HG03159 (cell line): ENCODE measurements at regions not wholly inside any gene's neighbourhood (a gene's known extent, or its start where the extent isn't known, plus 50 kb on each side); places are given as distances from the start of the nearest gene placed in this dataset.
"Not testable (repeated sequence)": the region's sequence is repeated elsewhere in the genome, so short reads cannot be mapped to it uniquely, and the experiment has no call there.

Source experiments
- ATAC-seq: cut with Tn5 transposase; IDR thresholded peaks from one replicate; pipeline ENCODE4 v1.9.1; 2021; ENCODE audit warnings: mild to moderate bottlenecking, moderate library complexity; ENCODE audit not compliant: unreplicated experiment

DNA sequence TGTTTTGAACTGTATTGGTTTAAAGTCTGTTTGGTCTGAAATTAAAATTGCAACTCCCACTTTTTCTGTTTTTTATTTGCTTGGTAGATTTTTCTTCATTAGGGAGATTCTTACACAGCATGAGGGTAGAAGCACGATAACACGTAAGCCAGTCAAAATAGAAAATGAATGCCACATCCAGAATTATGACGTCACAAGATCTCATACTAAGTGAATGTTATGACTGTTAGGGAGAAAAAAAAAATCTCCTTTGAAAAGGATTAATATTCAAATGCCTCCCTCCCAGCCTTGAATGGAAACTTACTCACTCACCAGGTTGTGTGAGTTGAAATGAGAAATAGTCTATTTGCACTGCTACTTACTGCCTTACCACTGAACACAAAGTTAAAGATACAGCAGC lies 670.8 kb downstream of the TFAP2A start:
- ATAC-seq = no peak

GRCh38 chr6:9732056-9732455 lies 682.8 kb downstream of the TFAP2A start:
- ATAC-seq = no peak

- ATAC-seq = not testable (repeated sequence)
These were observed 689.1 kb downstream of the TFAP2A start for GRCh38 chr6:9725776-9726175.

DNA sequence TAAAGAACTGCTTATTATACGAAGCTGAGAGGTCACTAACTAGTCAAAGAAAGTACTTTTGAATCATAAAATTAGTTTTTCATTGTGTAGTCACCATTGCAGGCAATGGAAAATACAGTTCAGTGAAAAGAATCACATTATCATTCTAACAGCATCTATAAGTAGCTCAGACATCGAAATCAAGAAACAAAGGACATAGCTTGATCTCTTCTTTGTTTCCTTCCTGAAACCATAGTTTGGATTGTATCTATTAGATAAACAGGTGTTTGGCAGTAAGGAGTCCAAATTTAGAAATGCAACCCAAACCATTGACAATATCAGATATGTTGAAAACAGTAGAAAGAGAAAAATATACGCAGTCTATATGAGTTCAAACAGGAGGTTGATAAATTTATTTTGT lies 697.3 kb downstream of the TFAP2A start:
- no peak for ATAC-seq

DNA sequence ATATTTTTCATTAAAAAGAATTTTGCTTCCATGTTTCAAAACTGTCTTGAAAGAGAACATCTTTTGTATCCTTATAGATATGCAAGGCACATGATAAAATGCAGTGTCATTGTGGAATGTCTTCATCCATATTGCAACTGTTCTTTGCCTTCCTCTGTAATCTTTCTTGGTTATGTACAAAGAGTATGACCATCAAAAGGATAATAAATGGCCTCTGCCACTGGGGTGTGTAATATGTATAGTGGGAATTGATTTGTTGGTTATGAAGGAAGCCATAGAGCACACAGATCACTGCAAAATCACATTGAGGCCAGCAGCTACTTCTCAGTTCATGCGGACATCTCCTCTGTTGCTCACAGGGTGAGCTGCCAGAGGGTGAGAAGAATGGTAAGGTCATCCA lies 703.5 kb downstream of the TFAP2A start:
- ATAC-seq = no peak

DNA sequence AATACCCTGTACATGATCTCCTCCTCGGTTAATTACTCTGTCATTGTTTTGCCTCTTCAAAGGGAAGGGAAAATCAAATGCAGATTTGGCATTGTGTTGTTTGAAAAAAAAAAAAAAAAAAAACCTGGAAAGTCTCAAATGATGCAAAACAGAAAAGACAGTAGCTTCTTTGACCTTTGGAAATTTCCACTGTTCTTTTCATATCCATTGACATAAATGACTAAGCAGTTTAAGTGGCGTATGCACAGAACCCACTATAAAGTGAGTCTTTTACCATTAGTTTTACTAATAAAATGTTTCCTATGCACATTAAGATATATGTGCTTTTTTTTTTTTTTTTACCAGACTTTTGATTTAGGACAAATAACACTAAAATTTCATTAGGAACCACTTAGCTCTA lies 704.3 kb downstream of the TFAP2A start:
- no peak for ATAC-seq

DNA sequence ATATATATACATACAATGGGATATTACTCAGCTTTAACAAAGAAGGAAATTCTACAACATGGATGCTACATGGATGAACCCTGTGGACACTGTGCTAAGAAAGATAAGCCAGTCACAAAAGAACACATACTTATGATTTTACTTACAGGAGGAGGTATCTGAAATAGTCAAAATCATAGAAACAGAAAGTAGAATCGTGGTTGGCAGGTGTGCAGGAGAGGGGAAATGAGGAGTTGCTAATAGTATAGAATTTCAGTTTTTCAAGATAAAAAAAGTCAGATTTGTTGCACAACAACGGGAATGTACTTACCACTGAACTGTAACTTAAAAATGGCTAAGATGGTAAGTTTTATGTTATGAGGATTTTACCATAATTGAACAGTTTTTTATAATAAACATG lies 706.3 kb downstream of the TFAP2A start:
- no peak for ATAC-seq

- ATAC-seq = no peak
These were observed 709.9 kb downstream of the TFAP2A start for GRCh38 chr6:9704989-9705388.

DNA sequence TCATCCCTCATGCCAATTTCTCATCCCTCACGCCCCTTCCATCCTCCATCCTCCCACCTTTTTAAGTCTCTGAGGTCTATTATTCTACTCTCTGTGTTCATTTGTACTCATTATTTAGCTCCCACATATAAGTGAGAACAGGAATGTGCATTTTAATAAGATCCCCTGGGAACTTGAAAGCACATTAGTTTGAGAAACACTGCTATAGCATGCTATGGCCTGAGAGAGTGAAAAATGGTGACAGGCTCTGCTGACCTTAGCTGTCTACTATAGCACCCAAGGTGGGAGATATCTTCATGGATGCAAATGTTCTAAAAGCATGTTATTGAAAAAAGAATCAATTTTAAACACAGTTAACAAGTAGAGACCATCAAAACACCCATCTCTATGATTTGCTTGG lies 712.0 kb downstream of the TFAP2A start:
- no peak for ATAC-seq

DNA sequence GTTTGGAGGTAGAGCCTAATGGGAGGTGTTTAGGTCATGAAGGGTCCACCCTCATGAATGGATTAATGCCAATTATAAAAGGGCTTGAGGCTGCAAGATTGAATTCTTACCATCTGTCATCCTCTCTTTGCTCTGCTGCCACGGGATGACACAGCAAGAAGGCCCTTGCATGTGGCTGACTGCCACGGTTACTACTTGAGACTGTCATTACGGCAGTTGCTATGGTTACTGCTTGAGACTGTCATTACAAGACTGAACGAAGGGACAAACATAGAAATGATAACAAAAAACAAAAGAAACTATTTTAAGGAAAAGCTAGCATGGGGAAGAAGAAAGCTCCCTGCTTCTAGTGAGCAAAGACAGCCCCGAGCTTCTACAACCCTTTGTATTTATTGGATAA lies 715.0 kb downstream of the TFAP2A start:
- ATAC-seq = no peak

DNA sequence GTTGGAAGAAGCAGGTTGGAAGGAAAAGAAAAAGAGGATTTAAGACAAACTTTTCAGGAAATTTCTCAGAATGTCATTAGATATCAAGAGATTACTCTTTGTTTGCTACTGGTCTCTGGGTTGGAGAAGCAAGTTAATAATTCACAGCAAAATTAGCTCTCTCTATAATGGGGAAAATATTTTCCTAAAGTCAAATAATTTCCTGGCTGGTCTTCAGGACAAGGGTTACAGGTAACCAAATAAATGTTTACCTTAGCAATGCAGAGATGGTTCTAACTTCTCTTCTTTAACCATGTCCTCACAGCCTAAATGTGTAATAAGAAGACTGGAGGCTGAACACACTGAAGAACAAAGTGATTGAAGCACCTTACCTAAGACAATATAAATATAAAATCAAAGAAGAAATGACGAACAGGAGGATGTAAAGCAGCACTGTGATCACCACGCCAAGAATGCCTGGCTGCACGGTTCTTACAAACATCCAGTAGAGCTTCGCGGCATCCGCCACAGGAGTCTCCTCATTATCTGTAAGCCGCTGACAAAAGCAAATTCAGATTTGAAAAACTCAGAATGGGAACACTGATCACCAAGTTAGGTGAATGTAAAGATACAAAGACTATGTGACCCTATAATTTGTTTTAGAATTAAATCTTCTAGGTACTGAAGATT lies 717.5 kb downstream of the TFAP2A start:
- no peak for ATAC-seq

DNA sequence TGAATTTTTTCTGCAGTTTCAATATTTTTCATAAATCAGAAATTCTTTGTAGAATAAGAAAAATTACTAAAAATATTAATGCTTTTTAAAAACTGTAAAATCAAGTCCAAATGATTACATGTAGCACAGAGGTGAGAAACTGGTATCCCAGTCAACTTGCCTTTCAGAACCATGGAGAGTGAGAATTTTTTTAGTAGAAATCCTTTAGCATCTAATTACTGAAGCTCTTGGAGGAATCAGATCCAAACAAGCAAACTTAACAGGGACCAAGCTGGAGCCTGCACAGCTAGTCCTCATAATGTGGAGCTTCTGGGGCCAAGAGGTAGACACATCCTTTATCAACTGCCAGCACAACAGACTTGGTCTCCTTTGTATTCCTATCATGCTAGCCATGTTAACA lies 724.5 kb downstream of the TFAP2A start:
- no peak for ATAC-seq

DNA sequence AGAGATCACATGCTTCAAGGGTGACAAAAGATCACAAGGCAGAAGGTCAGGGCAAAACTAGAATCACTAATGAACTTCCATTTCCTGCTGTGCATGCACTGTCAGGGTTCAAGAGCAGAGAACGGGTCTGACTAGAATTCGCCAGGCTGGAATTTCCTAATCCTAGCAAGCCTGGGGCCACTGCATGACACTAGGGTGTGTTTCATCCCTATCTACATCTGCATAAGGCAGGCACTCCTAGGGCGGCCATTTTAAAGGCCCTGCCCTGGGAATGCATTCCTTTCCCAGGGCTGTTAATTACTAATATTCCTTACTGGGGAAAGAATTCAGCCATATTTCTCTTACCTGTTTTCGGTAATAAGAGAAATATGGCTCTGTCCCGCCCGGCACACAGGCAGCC lies 734.1 kb downstream of the TFAP2A start:
- not testable (repeated sequence) for ATAC-seq

DNA sequence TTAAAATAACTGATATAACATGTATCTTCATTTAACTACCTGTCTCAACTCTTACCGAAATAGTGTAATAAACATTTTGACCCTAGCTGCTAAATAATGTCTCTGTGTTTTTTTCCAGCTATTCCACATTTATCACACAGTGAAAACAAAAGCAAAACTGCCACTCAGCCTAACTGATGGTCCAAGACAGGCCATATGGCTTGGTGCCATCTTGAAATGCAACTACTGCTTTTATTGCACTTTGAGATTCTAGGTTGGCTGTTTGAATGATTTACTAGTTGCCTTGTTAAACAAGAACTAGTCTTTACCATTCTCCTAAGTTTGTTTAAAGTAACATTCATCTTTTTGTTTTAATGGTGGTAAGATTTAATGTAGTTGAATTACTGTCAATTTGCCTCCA lies 739.8 kb downstream of the TFAP2A start:
- ATAC-seq = no peak

GRCh38 chr6:9659848-9660247 lies 755.0 kb downstream of the TFAP2A start:
- no peak for ATAC-seq

- ATAC-seq = no peak
These were observed 756.9 kb downstream of the TFAP2A start for GRCh38 chr6:9657994-9658393.

GRCh38 chr6:9647599-9647998 lies 767.3 kb downstream of the TFAP2A start:
- no peak for ATAC-seq

GRCh38 chr6:9647071-9647445 lies 767.8 kb downstream of the TFAP2A start:
- no peak for ATAC-seq

- ATAC-seq = no peak
These were observed 768.4 kb downstream of the TFAP2A start for GRCh38 chr6:9646342-9647070.

DNA sequence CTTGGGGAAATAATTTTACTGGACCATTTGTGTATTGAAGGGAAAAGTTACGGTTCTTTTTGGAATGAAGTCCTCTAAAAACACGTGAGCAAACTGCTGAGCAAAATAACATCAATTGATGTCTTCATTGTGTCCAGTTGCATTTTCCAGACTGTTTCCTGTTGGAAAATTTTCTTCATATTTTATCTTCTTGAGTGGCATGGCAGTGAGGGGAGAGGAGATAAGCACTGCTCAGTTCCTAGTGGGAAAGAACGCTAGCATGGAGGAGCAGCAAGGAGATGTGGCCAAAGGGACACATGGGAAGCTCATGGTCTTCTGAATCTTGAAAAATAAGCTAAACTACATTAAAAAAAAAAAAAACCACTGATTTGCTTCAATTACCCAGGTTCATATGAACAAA lies 776.0 kb downstream of the TFAP2A start:
- no peak for ATAC-seq

GRCh38 chr6:9634776-9635175 lies 780.1 kb downstream of the TFAP2A start:
- ATAC-seq = no peak

- ATAC-seq = no peak
These were observed 782.8 kb downstream of the TFAP2A start for GRCh38 chr6:9632026-9632425.

- no peak for ATAC-seq
These were observed 786.1 kb downstream of the TFAP2A start for GRCh38 chr6:9628819-9629218.
